HG02678 (cell line): ENCODE measurements at regions not wholly inside any gene's neighbourhood (a gene's known extent, or its start where the extent isn't known, plus 50 kb on each side); places are given as distances from the start of the nearest gene placed in this dataset.

Experiments used
- ATAC-seq: cut with Tn5 transposase; IDR thresholded peaks from one replicate; pipeline ENCODE4 v1.9.1; 2021; ENCODE audit warnings: mild to moderate bottlenecking, moderate library complexity; ENCODE audit not compliant: unreplicated experiment

DNA sequence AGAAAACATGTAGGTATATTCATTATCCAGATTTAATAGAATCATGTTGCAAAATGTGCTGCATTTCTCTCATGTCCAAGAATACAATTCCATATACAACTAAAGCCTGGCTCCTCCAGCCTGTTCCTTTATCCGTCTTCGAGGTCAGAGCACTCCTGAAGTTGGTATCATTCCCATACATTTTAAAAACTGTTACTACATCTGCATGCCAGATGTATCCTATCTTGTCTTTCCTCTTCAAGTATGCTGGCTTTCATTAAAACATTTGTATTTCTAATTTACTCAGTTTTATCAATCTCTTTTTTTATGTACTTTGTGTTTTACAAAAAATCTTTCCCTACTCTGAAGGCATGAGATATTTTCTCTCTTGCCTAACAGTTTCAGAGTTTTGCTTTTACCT lies 536.6 kb upstream of the USP24 start:
- ATAC-seq: no peak

- no peak for ATAC-seq
Observed at GRCh38 chr1:55750628-55750995, 535.4 kb upstream of the USP24 start.

DNA sequence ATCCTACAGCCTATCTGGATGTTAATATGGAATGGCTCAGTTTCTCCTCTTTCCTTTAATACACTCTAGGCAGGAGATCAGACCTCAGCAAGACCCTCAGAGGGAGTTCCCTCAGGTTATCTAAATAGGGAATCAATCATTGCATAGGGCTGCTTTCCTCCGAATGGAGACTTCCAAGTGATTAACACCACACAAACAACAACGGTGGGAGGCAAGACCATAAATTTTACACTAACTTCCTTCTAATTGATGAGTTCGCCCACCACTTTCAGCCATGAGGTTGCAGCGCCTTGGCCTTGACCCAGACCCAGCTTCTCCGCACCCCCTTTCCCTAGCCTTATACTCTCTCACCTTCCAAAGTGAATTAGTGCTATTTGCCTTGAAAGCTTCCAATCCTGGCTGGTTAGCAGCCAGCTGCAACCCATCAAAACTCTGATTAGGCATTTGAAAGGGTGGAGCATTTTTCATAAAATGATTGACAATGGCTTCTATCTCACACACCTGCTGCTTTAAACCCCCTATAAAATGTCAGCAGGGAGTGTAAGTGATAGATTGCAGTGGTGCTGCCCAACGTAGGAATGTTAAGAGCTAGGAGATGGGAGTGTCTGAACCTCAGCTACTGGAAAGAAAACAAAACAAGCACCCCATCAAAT lies 534.9 kb upstream of the USP24 start:
- ATAC-seq: no peak

DNA sequence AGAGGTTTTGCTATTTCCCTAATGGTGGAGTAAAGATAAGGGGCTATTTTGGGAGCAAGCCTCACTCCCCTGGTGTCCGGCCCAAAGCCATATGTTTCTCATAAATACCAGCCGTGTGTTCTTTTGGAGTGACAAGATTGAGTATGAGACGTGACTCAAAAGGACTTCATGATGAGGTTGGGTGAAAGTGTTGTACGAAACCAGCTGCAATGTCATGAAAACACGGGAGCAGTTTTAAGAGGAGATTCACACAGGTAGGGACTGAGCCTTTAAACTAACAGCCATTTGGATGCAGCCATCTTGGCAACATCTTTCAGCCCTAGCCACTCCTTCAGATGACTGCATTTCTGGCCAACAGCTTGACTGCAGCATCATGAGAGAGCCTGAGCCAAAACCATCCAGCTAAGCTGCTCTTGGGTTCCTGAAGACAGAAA lies 532.3 kb upstream of the USP24 start:
- no peak for ATAC-seq

GRCh38 chr1:55746710-55747109 lies 531.5 kb upstream of the USP24 start:
- ATAC-seq: no peak

DNA sequence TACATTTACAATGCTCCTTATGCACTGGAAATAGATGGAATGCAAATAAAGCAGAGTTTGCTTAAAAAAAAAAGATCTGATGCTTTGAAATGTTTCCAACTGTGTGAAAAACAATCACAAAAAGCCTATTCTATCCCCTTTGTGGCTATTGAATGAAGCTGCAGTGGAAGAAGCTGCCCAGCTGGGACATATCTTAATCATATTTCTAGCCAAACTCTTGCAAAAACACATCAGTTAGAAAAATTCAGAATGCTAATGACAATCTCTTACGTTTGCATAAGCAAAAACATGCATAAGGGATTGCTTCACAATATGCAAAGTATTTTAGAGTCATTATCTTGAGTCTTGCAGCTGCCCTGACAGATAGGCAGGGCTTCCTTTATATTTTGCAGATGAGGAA lies 526.4 kb upstream of the USP24 start:
- no peak for ATAC-seq

- no peak for ATAC-seq
Observed at GRCh38 chr1:55735106-55735505, 519.9 kb upstream of the USP24 start.

GRCh38 chr1:55726994-55727393 lies 511.8 kb upstream of the USP24 start:
- no peak for ATAC-seq

GRCh38 chr1:55725378-55725777 lies 510.2 kb upstream of the USP24 start:
- ATAC-seq: no peak

- no peak for ATAC-seq
Observed at GRCh38 chr1:55724551-55725325, 509.6 kb upstream of the USP24 start.

DNA sequence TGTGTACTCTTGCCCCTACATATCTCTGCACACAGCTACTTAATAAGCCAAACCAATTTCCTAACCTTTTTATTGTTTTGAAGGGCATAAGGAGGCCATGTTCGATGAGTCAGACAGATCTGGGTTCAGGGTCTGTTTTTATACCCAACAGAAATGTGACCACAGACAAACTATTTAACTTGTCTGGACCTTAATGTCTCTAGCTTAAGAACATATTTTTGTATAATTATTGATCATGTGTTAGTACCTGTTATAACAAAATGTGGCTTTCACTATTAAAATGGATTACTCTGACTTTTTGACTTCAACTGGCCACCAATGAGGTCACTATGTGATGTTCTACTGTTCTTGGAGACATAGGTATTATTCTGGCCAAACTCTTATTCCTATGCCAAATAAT lies 507.8 kb upstream of the USP24 start:
- ATAC-seq: no peak

DNA sequence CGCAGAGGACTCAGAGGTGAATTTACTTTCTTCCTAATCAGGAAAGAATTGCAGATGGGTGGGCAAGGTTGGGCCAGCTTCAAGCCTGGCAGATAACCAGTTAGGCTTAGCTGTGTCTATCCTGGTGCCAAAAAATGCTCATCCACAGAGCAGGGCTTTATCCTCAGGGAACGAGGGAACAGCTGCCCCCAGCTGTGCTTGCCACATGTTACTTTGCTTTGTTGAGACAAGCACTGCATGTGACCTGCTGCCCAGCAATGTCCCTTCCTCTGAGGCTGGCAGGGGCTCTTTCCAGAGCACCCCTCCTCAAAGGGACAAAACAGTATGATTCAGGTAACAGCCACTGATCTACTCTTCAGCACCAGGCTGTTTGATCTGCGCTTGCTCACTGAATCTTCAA lies 505.1 kb upstream of the USP24 start:
- ATAC-seq: no peak

GRCh38 chr1:55718758-55719671 lies 503.9 kb upstream of the USP24 start:
- no peak for ATAC-seq

GRCh38 chr1:55717111-55717510 lies 501.9 kb upstream of the USP24 start:
- ATAC-seq: no peak

DNA sequence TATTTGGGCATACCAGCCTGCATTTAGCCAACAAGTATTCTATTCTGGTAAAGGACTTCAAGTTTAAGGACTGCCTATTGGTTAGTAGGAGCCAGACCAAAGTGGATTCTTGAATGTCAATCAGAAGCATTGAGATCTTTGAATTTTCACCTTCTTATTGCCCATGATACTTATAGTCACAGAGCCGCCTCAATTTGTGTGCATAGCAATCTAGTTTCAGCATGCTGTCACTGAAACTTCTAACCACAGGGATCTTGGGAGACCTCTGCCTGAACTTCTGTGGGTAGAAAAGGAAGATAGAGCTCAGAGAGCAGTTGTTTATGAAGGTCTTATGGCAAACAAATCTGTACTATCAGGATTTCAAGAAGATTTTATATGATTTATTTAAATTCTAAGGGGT lies 501.4 kb upstream of the USP24 start:
- ATAC-seq: no peak

GRCh38 chr1:55716151-55716550 lies 501.0 kb upstream of the USP24 start:
- ATAC-seq: no peak

- no peak for ATAC-seq
Observed at GRCh38 chr1:55714230-55714629, 499.1 kb upstream of the USP24 start.

DNA sequence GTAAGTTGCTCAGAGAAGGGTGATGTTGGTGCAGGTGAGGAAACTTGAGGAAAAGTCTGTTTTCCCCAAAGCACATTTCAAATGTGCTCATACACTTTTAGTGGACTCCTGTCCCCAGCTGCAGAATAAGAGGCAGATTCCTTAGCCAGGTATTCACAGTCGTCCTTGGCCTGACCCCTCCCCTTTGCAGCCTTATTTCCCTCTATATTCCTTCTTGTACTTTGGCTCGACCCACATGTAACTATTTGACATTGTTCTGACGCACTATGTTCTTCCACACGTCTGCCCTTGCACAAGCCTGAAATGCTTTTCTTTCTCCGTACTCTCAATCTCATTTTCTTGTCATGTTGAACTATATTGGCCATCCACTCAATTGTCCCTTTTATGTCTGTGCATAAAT lies 498.4 kb upstream of the USP24 start:
- ATAC-seq: no peak

- no peak for ATAC-seq
Observed at GRCh38 chr1:55712148-55712547, 497.0 kb upstream of the USP24 start.

DNA sequence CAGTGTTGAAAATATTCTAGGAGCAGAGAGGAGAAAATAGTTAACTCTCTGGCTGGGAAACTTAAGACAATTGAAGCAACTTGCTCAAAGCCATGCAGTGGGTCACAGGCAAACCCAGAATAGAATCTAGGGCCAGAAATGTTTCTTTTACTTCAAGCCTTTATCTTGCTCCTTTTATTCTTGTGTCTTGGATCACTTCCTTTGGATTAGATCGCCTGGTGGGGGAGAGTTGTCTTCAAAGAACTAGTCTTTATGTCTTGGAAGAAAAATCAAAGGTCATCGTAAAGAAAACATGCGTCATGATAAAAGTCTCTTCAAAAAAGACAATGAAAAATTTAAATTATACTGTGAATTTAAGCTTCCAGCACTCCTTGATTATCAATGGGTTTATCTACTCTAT lies 493.6 kb upstream of the USP24 start:
- no peak for ATAC-seq

DNA sequence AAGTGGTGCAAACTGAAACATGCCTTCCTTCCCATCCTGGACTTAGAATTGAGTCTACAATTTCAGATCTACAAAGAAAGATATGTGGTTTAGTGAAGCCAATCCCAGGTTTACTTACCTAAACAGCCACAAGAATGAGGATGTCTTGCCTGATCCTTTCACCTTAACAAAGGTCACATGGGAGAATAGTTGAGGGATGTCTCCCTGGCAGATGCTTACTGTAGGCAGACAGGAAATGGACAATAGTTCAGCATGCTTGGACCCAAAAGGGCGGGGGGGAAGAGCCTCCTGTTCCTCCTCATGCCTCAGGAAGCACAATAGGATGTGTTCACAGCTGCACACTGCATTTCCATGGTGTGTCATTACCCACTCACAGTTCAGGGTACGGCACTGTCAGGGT lies 492.7 kb upstream of the USP24 start:
- ATAC-seq: no peak

DNA sequence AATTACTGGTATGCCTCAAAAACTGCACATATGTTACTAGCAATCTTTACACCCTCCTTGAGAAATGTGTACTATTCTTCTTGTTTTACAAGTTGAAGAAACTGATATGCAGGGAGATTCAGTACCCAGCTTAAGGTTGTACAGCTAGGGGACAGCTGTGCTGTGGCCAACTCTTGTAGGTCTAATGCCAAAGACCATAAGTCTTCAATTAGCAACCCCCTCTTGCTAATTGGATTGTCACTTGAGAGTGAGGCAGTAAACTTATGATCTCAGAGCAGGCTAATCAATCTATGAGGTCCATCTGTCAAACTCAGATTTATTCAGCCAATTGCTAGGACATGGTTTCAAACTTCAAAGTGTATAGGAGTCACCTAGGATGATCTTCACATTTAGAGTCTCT lies 492.0 kb upstream of the USP24 start:
- ATAC-seq: no peak
